Activated CD4-positive, alpha-beta T cell treated with anti-CD3 and anti-CD28 coated beads, Interleukin-2, amount 10 ng/mL, durations not matched to agents 7 days and 5 days (primary cell): ENCODE measurements at regions not wholly inside any gene's neighbourhood (a gene's known extent, or its start where the extent isn't known, plus 50 kb on each side); places are given as distances from the start of the nearest gene placed in this dataset.

Experiments
- CTCF ChIA-PET: fragments of 350-600 bp; sonication (Branson Sonifier 250); formaldehyde crosslinking; loops from one replicate; lab custom pipeline; 2021; ENCODE audit warnings: antibody characterized with exemption; lab: Charles Lee
- POLR2A ChIA-PET: fragments of 350-600 bp; sonication (Branson Sonifier 250); formaldehyde crosslinking; loops from one replicate; lab custom pipeline; 2021; ENCODE audit warnings: antibody characterized with exemption; lab: Charles Lee
- DNase-seq: peaks from one replicate; pipeline ENCODE4 v3.0.0-alpha.2; 2020
- H3K27ac Mint-ChIP-seq: one replicate; pipeline ENCODE4 v1.8.0; 2021; ENCODE audit warnings: mild to moderate bottlenecking, moderate library complexity, mixed read lengths
- H3K27me3 Mint-ChIP-seq: one replicate; pipeline ENCODE4 v1.8.0; 2021; ENCODE audit warnings: mixed read lengths
- H3K36me3 Mint-ChIP-seq: one replicate; pipeline ENCODE4 v1.8.0; 2021; ENCODE audit warnings: low read depth, mixed read lengths
- H3K4me1 Mint-ChIP-seq: one replicate; pipeline ENCODE4 v1.8.0; 2021; ENCODE audit warnings: mixed read lengths
- H3K4me3 Mint-ChIP-seq: one replicate; pipeline ENCODE4 v1.8.0; 2021; ENCODE audit warnings: mild to moderate bottlenecking, moderate library complexity, mixed read lengths
- H3K9me3 Mint-ChIP-seq: one replicate; pipeline ENCODE4 v1.8.0; 2021; ENCODE audit warnings: mixed read lengths

- POLR2A ChIA-PET = no interaction called here
- H3K9me3 Mint-ChIP-seq = no peaks in the 10 kb centered on the region
- peaks cover 10% of the 10 kb centered on the region for H3K27me3 Mint-ChIP-seq
- H3K27ac Mint-ChIP-seq = no peak overlapping the region
- no peak for DNase-seq
- no peak overlapping the region for H3K4me3 Mint-ChIP-seq
- H3K36me3 Mint-ChIP-seq = no peaks in the 10 kb centered on the region
- CTCF ChIA-PET = no interaction called here
- H3K4me1 Mint-ChIP-seq = no peaks in the 10 kb centered on the region
Measured at GRCh38 chr7:35487402-35487801, 207.5 kb downstream of the HERPUD2 start.

GRCh38 chr7:35485436-35485835, 209.5 kb downstream of the HERPUD2 start:
- Mint-ChIP-seq H3K4me1 (no peaks in the 10 kb centered on the region), H3K27ac (no peak overlapping the region), H3K36me3 (no peaks in the 10 kb centered on the region), H3K9me3 (no peaks in the 10 kb centered on the region), H3K4me3 (no peak overlapping the region), H3K27me3 (peaks cover 4% of the 10 kb centered on the region)
- no peak for DNase-seq
- POLR2A ChIA-PET = no interaction called here
- CTCF ChIA-PET = no interaction called here

GRCh38 chr7:35483568-35483967, 211.4 kb downstream of the HERPUD2 start:
- H3K4me3 Mint-ChIP-seq = no peak overlapping the region
- H3K36me3 Mint-ChIP-seq = no peaks in the 10 kb centered on the region
- no peaks in the 10 kb centered on the region for H3K9me3 Mint-ChIP-seq
- peaks cover 2% of the 10 kb centered on the region for H3K27me3 Mint-ChIP-seq
- ChIA-PET CTCF (no interaction called here), POLR2A (no interaction called here)
- no peak for DNase-seq
- no peak overlapping the region for H3K27ac Mint-ChIP-seq
- no peaks in the 10 kb centered on the region for H3K4me1 Mint-ChIP-seq

- CTCF ChIA-PET = no interaction called here
- H3K4me3 Mint-ChIP-seq = no peak overlapping the region
- peaks cover 3% of the 10 kb centered on the region for H3K27me3 Mint-ChIP-seq
- DNase-seq = no peak
- POLR2A ChIA-PET = no interaction called here
- H3K36me3 Mint-ChIP-seq = no peaks in the 10 kb centered on the region
- H3K9me3 Mint-ChIP-seq = no peaks in the 10 kb centered on the region
- H3K27ac Mint-ChIP-seq = no peak overlapping the region
- no peaks in the 10 kb centered on the region for H3K4me1 Mint-ChIP-seq
Measured at GRCh38 chr7:35482231-35482630, 212.7 kb downstream of the HERPUD2 start.

DNA sequence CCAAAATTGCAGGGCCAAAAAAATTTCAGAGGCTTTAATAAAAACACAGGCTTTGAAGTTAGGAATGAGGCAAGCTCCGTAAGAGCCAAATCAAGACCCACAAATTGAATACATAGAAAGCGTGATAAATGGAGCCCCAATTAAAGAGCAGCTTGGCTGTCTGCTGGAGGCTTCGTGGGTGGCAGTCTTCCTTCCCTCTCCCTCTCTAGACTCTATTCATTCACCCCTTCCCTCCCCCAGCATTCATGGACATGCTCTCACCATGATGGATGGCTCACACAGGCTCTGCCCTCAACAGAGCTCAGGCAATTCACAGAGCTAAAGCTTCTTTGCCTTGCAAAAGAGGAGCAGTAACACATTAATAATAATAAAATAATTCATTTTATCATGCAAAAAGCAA, 214.1 kb downstream of the HERPUD2 start:
- Mint-ChIP-seq H3K9me3 (no peaks in the 10 kb centered on the region), H3K27me3 (peaks cover 8% of the 10 kb centered on the region), H3K27ac (no peak overlapping the region), H3K36me3 (no peaks in the 10 kb centered on the region), H3K4me3 (no peak overlapping the region), H3K4me1 (no peaks in the 10 kb centered on the region)
- POLR2A ChIA-PET = no interaction called here
- CTCF ChIA-PET = interaction anchor here (0.9 to 1.0 kb wide), 2 partner anchors 9 to 19 kb away, joined by 3 read pairs; no protein-coding TSS in a partner anchor
- DNase-seq = no peak

DNA sequence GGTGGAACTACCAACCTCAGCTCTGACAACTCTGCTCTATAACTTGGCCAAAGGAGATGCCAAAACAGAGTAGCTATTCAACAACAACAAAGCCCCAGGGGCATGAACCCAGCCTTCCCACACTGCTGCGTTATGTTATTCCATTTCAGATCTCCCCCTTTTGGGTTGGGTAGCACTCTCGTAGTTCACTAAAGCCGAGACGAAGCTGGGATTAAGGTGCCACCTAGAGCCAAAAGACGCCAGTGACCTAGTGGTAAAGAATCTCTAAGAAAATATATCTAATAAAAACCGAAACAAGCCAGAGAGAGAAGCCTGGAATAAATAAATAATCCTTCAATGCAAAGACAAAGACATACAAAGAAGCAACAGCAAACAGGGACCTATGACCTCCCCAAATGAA, 217.3 kb downstream of the HERPUD2 start:
- H3K9me3 Mint-ChIP-seq = no peaks in the 10 kb centered on the region
- H3K27me3 Mint-ChIP-seq = peaks cover 14% of the 10 kb centered on the region
- no peak overlapping the region for H3K4me3 Mint-ChIP-seq
- no peak for DNase-seq
- POLR2A ChIA-PET = no interaction called here
- no peaks in the 10 kb centered on the region for H3K4me1 Mint-ChIP-seq
- no peaks in the 10 kb centered on the region for H3K36me3 Mint-ChIP-seq
- CTCF ChIA-PET = no interaction called here
- H3K27ac Mint-ChIP-seq = no peak overlapping the region

- peaks cover 17% of the 10 kb centered on the region for H3K27me3 Mint-ChIP-seq
- ChIA-PET POLR2A (no interaction called here), CTCF (interaction anchor here (1.2 kb wide), 1 partner anchor 18 kb away, joined by 3 read pairs; no protein-coding TSS in a partner anchor)
- H3K9me3 Mint-ChIP-seq = no peaks in the 10 kb centered on the region
- H3K27ac Mint-ChIP-seq = no peak overlapping the region
- no peak for DNase-seq
- no peak overlapping the region for H3K4me3 Mint-ChIP-seq
- no peaks in the 10 kb centered on the region for H3K4me1 Mint-ChIP-seq
- H3K36me3 Mint-ChIP-seq = no peaks in the 10 kb centered on the region
Measured at GRCh38 chr7:35474100-35474499, 220.2 kb upstream of the TBX20 start.

GRCh38 chr7:35468606-35469005, 214.7 kb upstream of the TBX20 start:
- POLR2A ChIA-PET = no interaction called here
- Mint-ChIP-seq H3K36me3 (no peaks in the 10 kb centered on the region), H3K9me3 (no peaks in the 10 kb centered on the region), H3K4me1 (no peaks in the 10 kb centered on the region), H3K27me3 (peaks cover 11% of the 10 kb centered on the region), H3K27ac (no peak overlapping the region), H3K4me3 (no peak overlapping the region)
- CTCF ChIA-PET = interaction anchor here (1.2 kb wide), 1 partner anchor 15 kb away, joined by 3 read pairs; no protein-coding TSS in a partner anchor
- DNase-seq = no peak

DNA sequence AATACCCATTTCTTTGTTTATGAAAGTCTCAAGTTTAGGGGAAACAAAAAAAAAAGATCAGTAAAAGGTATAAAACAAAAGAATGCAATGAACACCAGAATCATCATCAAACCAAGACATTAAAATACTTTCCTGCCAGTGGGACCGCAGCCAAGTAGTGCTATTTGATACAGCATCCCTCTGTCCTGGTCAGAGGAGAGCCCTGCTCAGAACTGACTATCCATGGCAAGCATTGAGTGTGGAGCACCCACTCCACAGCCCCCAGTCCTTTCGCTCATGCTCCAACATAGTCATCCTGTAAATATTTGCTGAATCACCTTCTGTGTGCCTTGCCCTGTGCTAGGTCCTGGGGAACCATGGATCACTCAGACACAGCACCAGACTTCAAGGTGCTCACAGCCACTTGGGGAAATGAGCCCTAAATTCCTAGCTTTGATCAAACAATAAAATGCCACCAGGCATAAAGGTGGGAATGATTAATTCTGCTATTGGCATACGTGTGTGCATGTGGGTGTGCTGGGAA, 213.6 kb upstream of the TBX20 start:
- Mint-ChIP-seq H3K4me3 (no peak overlapping the region), H3K4me1 (no peaks in the 10 kb centered on the region), H3K27ac (no peak overlapping the region), H3K27me3 (peaks cover 14% of the 10 kb centered on the region), H3K36me3 (no peaks in the 10 kb centered on the region), H3K9me3 (no peaks in the 10 kb centered on the region)
- no peak for DNase-seq
- ChIA-PET POLR2A (no interaction called here), CTCF (interaction anchor here (1.2 kb wide), 1 partner anchor 14 kb away, joined by 3 read pairs; no protein-coding TSS in a partner anchor)

GRCh38 chr7:35465791-35466336, 212.0 kb upstream of the TBX20 start:
- Mint-ChIP-seq H3K27ac (no peak overlapping the region), H3K9me3 (no peaks in the 10 kb centered on the region), H3K4me3 (no peak overlapping the region), H3K27me3 (peaks cover 12% of the 10 kb centered on the region), H3K4me1 (no peaks in the 10 kb centered on the region), H3K36me3 (no peaks in the 10 kb centered on the region)
- ChIA-PET POLR2A (no interaction called here), CTCF (no interaction called here)
- DNase-seq = no peak

- no peak overlapping the region for H3K27ac Mint-ChIP-seq
- no peaks in the 10 kb centered on the region for H3K36me3 Mint-ChIP-seq
- CTCF ChIA-PET = no interaction called here
- H3K9me3 Mint-ChIP-seq = no peaks in the 10 kb centered on the region
- H3K27me3 Mint-ChIP-seq = peaks cover 12% of the 10 kb centered on the region
- no peak overlapping the region for H3K4me3 Mint-ChIP-seq
- POLR2A ChIA-PET = no interaction called here
- H3K4me1 Mint-ChIP-seq = no peaks in the 10 kb centered on the region
- DNase-seq = no peak
Measured at GRCh38 chr7:35463751-35464150, 209.9 kb upstream of the TBX20 start.

GRCh38 chr7:35463176-35463700, 209.3 kb upstream of the TBX20 start:
- Mint-ChIP-seq H3K4me1 (no peaks in the 10 kb centered on the region), H3K27me3 (peaks cover 17% of the 10 kb centered on the region), H3K36me3 (no peaks in the 10 kb centered on the region), H3K4me3 (no peak overlapping the region), H3K9me3 (peaks cover 2% of the 10 kb centered on the region), H3K27ac (no peak overlapping the region)
- CTCF ChIA-PET = no interaction called here
- POLR2A ChIA-PET = no interaction called here
- DNase-seq = no peak

DNA sequence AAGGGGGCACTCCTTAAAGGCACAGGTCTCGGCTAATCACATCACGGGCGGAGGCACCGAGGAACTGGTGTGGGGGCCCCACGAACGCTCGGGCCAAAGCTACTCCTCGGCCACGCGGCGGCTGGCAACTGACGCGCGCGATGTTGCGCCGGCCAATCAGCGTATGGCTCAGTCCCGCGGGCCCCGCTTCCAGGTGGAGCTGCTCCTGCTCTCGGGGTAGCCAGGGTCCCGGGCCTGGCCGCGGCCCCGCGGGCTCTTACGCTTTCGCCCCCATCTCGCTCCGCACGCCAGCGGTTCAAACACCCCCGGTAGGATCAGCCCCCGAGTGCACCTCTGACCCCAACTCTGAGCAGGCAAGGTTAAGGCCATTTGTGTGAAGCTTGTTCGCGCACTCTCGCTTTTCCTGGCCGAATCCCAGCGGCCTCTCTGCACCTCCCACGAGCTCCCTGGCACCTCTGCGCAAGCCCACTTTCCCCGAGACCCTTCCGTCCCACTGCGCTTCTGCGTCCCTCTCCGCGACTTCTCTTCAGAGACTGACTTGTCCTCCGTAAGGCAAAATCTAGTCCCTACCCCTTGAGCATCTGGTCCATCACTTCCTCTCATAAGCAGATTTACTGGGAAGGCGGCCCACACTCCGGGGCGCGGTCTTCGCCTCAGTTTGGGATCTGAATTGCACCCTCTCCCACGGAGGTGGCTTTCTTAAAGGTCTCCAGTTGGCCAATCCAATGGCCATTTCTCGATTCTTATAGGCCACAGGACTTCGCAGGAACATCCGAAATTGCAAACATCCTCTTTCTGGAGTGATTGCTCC, 200.9 kb upstream of the TBX20 start:
- no peak overlapping the region for H3K4me3 Mint-ChIP-seq
- DNase-seq = no peak
- H3K36me3 Mint-ChIP-seq = peaks cover 2% of the 10 kb centered on the region
- peaks cover 40% of the 10 kb centered on the region for H3K27me3 Mint-ChIP-seq
- H3K4me1 Mint-ChIP-seq = peaks cover 3% of the 10 kb centered on the region
- CTCF ChIA-PET = no interaction called here
- H3K9me3 Mint-ChIP-seq = peaks cover 6% of the 10 kb centered on the region
- POLR2A ChIA-PET = no interaction called here
- H3K27ac Mint-ChIP-seq = no peak overlapping the region
